ENCODE measurements at regions not wholly inside any gene's neighbourhood (a gene's known extent, or its start where the extent isn't known, plus 50 kb on each side); places are given as distances from the start of the nearest gene placed in this dataset.

GRCh38 chr6:16827627-16828026 lies 66.4 kb upstream of the ATXN1 start:
- intact Hi-C loops (cut with DNase I) = no loop called here
- Histone ChIP-seq H3K27ac (replicated peaks in 1 of 4) (no peak overlapping the region), H3K27me3 (no peaks in the 10 kb centered on the region), H3K4me1 (no peaks in the 10 kb centered on the region), H3K9me3 (no peaks in the 10 kb centered on the region), H3K4me3 (no peak overlapping the region), H3K36me3 (no peaks in the 10 kb centered on the region)
- no peak for DNase-seq (ENCODE audit: extremely low spot score)
- 91% methylated on average over 2 of the region's 2 CpGs for WGBS
- TF ChIP-seq EP300 (IDR thresholded peaks at IDR 0.05) (no peak), POLR2AphosphoS5 (IDR thresholded peaks at IDR 0.05) (no peak), POLR2A (IDR thresholded peaks at IDR 0.05; ENCODE audit: low read depth) (no peak), CTCF (IDR thresholded peaks at IDR 0.05) (no peak)

GRCh38 chr6:16825784-16826183 lies 64.5 kb upstream of the ATXN1 start:
- Histone ChIP-seq H3K27me3 (no peaks in the 10 kb centered on the region), H3K27ac (replicated peaks in 1 of 4) (no peak overlapping the region), H3K36me3 (no peaks in the 10 kb centered on the region), H3K4me3 (no peak overlapping the region), H3K9me3 (no peaks in the 10 kb centered on the region), H3K4me1 (no peaks in the 10 kb centered on the region)
- 96% methylated on average over 6 of the region's 6 CpGs for WGBS
- intact Hi-C loops (cut with DNase I) = no loop called here
- no peak for TF ChIP-seq POLR2A (IDR thresholded peaks at IDR 0.05; ENCODE audit: low read depth)
- TF ChIP-seq EP300 (IDR thresholded peaks at IDR 0.05) = no peak
- no peak for TF ChIP-seq CTCF (IDR thresholded peaks at IDR 0.05)
- no peak for TF ChIP-seq POLR2AphosphoS5 (IDR thresholded peaks at IDR 0.05)
- DNase-seq (ENCODE audit: extremely low spot score) = no peak

GRCh38 chr6:16824845-16825685 lies 63.8 kb upstream of the ATXN1 start:
- no peak for TF ChIP-seq POLR2A (IDR thresholded peaks at IDR 0.05; ENCODE audit: low read depth)
- TF ChIP-seq EP300 (IDR thresholded peaks at IDR 0.05) = no peak
- no peak for TF ChIP-seq POLR2AphosphoS5 (IDR thresholded peaks at IDR 0.05)
- TF ChIP-seq CTCF (IDR thresholded peaks at IDR 0.05) = no peak
- intact Hi-C loops (cut with DNase I) = no loop called here
- Histone ChIP-seq H3K4me3 (no peak overlapping the region), H3K27me3 (no peaks in the 10 kb centered on the region), H3K36me3 (no peaks in the 10 kb centered on the region), H3K27ac (replicated peaks in 1 of 4) (no peak overlapping the region), H3K9me3 (no peaks in the 10 kb centered on the region), H3K4me1 (no peaks in the 10 kb centered on the region)
- WGBS = 73% methylated on average over 10 of the region's 10 CpGs
- DNase-seq (ENCODE audit: extremely low spot score) = no peak

GRCh38 chr6:16823718-16824352 lies 62.6 kb upstream of the ATXN1 start:
- Histone ChIP-seq H3K4me1 (no peaks in the 10 kb centered on the region), H3K36me3 (no peaks in the 10 kb centered on the region), H3K9me3 (no peaks in the 10 kb centered on the region), H3K27me3 (no peaks in the 10 kb centered on the region), H3K27ac (replicated peaks in 1 of 4) (no peak overlapping the region), H3K4me3 (no peak overlapping the region)
- TF ChIP-seq CTCF (IDR thresholded peaks at IDR 0.05) = no peak
- WGBS = 95% methylated on average over 2 of the region's 2 CpGs
- no peak for DNase-seq (ENCODE audit: extremely low spot score)
- intact Hi-C loops (cut with DNase I) = no loop called here

Data from esophagus muscularis mucosa (tissue), 4 donors.